ENCODE measurements at regions not wholly inside any gene's neighbourhood (a gene's known extent, or its start where the extent isn't known, plus 50 kb on each side); places are given as distances from the start of the nearest gene placed in this dataset.

DNA sequence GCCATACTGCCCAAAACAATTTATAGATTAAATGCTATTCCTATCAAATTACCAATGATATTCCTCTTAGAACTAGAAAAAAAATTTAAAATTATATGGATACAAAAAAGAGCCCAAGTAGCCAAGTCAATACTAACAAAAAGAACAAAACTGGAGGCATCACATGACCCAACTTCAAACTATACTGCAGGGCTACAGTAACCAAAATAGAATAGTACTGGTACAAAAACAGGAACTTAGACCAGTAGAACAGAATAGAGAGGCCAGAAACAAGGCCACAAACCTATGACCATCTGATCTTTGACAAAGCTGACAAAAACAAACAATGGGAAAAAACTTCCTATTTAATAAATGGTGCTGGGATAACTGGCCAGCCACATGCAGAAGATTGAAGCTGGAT lies 86.1 kb upstream of the KYNU start:
- TF ChIP-seq L3MBTL2 (conservative IDR thresholded peaks at IDR 0.05) (no peak), SP1 (IDR thresholded peaks at IDR 0.05) (no peak)
- ChIA-PET CTCF (no interaction called here), POLR2A (no interaction called here)
- no peak for DNase-seq (ENCODE audit: extremely low spot score)

DNA sequence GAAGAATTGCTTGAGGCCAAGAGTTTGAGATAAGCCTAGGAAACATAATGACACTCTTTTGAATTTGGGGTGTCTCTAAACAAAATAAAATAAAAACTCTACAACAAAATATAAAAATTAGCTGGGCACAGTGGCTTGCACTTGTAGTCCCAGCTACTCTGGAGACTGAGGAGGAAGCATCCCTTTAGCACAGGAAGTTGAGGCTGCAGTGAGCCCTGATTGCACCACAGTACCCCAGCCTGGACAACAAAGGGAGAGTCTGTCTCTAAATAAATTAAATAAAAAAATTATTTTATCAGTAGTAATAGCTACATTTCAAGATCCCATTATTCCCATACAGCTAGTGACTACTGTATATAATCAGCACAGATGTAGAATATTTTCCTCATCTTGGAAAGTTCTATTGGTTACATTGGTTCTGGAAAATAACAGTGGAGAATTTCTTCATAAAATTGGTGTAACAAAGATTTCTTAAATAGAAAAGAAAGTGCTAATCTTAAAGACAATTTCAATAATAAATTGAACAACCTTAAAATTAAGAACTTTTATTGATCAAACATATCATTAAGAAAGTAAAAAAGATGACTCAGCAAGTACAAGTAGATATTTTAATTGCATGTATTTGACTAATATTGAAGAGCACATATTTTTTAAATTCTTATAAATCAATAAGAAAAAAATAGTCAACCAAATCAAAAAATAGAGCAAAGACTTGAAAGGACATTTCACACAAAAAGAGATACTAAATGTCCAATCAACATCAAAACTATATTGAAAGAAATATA lies 90.4 kb upstream of the KYNU start:
- ChIA-PET CTCF (no interaction called here), POLR2A (no interaction called here)
- TF ChIP-seq SP1 (IDR thresholded peaks at IDR 0.05): no peak
- no peak for TF ChIP-seq HDGF (IDR thresholded peaks at IDR 0.05; ENCODE audit: borderline replicate concordance)
- no peak for TF ChIP-seq ARNT (IDR thresholded peaks at IDR 0.05)
- TF ChIP-seq L3MBTL2 (conservative IDR thresholded peaks at IDR 0.05): no peak
- TF ChIP-seq NFRKB (IDR thresholded peaks at IDR 0.05): no peak
- TF ChIP-seq ELF4 (IDR thresholded peaks at IDR 0.05): no peak
- TF ChIP-seq ZNF384 (IDR thresholded peaks at IDR 0.05): no peak
- no peak for TF ChIP-seq SUZ12 (IDR thresholded peaks at IDR 0.05)
- TF ChIP-seq, protein P1, sequence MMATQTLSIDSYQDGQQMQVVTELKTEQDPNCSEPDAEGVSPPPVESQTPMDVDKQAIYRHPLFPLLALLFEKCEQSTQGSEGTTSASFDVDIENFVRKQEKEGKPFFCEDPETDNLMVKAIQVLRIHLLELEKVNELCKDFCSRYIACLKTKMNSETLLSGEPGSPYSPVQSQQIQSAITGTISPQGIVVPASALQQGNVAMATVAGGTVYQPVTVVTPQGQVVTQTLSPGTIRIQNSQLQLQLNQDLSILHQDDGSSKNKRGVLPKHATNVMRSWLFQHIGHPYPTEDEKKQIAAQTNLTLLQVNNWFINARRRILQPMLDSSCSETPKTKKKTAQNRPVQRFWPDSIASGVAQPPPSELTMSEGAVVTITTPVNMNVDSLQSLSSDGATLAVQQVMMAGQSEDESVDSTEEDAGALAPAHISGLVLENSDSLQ (IDR thresholded peaks at IDR 0.05): no peak
- no peak for TF ChIP-seq FOXA1 (IDR thresholded peaks at IDR 0.05)
- no peak for TF ChIP-seq FOXM1 (IDR thresholded peaks at IDR 0.05; ENCODE audit: borderline replicate concordance)
- no peak for TF ChIP-seq LEF1 (IDR thresholded peaks at IDR 0.05; ENCODE audit: borderline replicate concordance)
- TF ChIP-seq FOXK2 (IDR thresholded peaks at IDR 0.05): no peak
- no peak for TF ChIP-seq TARDBP (IDR thresholded peaks at IDR 0.05)
- no peak for TF ChIP-seq BHLHE40 (IDR thresholded peaks at IDR 0.05; ENCODE audit: borderline replicate concordance)
- no peak for TF ChIP-seq CTBP1 (IDR thresholded peaks at IDR 0.05; ENCODE audit: borderline replicate concordance)
- DNase-seq (ENCODE audit: extremely low spot score): no peak

DNA sequence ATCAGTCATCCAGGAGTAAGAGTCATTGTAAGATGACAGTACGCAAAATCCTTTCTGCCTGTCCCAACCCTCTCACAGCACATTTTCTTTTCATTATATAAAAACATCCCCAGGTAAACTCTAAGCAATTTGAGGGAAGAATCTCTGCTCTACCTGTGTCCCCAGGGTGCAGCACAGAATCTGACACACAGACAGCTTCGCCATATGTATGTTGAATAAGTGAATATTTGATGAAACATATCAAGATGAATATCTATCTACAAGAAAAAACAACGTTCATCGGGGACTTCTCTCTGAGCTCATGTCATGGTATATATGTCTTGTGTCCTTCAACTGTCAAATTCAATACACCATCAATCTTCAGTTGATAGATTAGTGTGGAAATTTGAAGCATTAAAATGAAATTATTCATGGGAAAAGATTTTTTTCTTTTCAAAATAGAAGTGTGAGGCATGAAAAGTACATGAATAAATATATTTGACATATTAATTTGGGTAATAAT lies 94.5 kb upstream of the KYNU start:
- CTCF ChIA-PET: no interaction called here

DNA sequence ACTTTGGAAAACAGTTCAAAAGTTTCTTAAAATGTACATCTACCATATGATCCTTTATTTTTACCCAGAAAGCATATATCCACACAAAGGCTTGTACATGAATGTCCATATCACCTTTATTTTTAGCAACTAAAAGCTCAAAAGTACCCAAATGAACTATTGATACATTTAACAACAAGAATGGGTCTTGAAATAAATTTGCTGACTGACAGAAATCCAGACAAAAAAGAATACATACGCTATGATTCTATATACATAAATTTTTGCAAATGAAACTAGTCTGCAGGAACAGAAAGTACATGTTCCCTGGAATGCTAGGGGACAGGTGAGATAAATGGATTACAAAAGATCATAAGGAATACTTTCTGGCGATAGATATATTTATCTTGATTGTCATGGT lies 96.3 kb upstream of the KYNU start:
- no peak for DNase-seq (ENCODE audit: extremely low spot score)
- no peak for TF ChIP-seq ARNT (IDR thresholded peaks at IDR 0.05)
- no peak for TF ChIP-seq FOXK2 (IDR thresholded peaks at IDR 0.05)
- no peak for TF ChIP-seq BHLHE40 (IDR thresholded peaks at IDR 0.05; ENCODE audit: borderline replicate concordance)
- no peak for TF ChIP-seq L3MBTL2 (conservative IDR thresholded peaks at IDR 0.05)
- TF ChIP-seq, protein P1 (IDR thresholded peaks at IDR 0.05): no peak
- no peak for TF ChIP-seq NFRKB (IDR thresholded peaks at IDR 0.05)
- CTCF ChIA-PET: no interaction called here
- POLR2A ChIA-PET: no interaction called here

More for the DNA sequence above, 94.5 kb upstream of the KYNU start:
- DNase-seq (ENCODE audit: extremely low spot score): no peak
- POLR2A ChIA-PET: no interaction called here
- TF ChIP-seq BHLHE40 (IDR thresholded peaks at IDR 0.05; ENCODE audit: borderline replicate concordance) (no peak), HDGF (IDR thresholded peaks at IDR 0.05; ENCODE audit: borderline replicate concordance) (no peak), FOXK2 (IDR thresholded peaks at IDR 0.05) (no peak), NFRKB (IDR thresholded peaks at IDR 0.05) (no peak), FOXM1 (IDR thresholded peaks at IDR 0.05; ENCODE audit: borderline replicate concordance) (no peak), ZNF384 (IDR thresholded peaks at IDR 0.05) (no peak), TARDBP (IDR thresholded peaks at IDR 0.05) (no peak), L3MBTL2 (conservative IDR thresholded peaks at IDR 0.05) (no peak), SP1 (IDR thresholded peaks at IDR 0.05) (no peak), LEF1 (IDR thresholded peaks at IDR 0.05; ENCODE audit: borderline replicate concordance) (no peak), ELF4 (IDR thresholded peaks at IDR 0.05) (no peak), SUZ12 (IDR thresholded peaks at IDR 0.05) (no peak), ARNT (IDR thresholded peaks at IDR 0.05) (no peak), CTBP1 (IDR thresholded peaks at IDR 0.05; ENCODE audit: borderline replicate concordance) (no peak), FOXA1 (IDR thresholded peaks at IDR 0.05) (no peak)
- TF ChIP-seq, protein P1 (IDR thresholded peaks at IDR 0.05): no peak

DNA sequence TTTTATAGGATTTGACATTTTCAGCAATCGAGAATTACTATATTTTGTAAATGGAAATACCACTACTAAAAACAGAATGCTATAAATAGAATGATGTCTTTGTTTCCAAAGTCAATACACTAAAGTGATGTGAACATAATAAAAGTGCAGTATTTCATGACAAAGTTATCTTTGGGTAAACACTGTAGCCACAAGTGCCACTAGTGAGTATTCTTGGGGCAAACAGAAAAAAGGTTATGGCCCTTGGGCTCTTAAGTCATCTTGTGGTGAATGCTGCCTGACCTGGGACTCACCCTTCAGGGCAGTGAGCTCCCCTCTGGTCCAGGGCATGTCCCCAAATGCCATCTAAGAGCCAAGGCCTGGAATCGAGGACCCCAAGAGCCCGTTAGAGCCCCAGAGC lies 99.2 kb upstream of the KYNU start:
- no peak for DNase-seq (ENCODE audit: extremely low spot score)
- ChIA-PET CTCF (no interaction called here), POLR2A (no interaction called here)
- no peak for TF ChIP-seq BHLHE40 (IDR thresholded peaks at IDR 0.05; ENCODE audit: borderline replicate concordance)
- TF ChIP-seq NFRKB (IDR thresholded peaks at IDR 0.05): no peak
- TF ChIP-seq, protein P1 (IDR thresholded peaks at IDR 0.05): no peak
- TF ChIP-seq ZNF384 (IDR thresholded peaks at IDR 0.05): no peak
- no peak for TF ChIP-seq L3MBTL2 (conservative IDR thresholded peaks at IDR 0.05)
- TF ChIP-seq TARDBP (IDR thresholded peaks at IDR 0.05): no peak
- no peak for TF ChIP-seq HDGF (IDR thresholded peaks at IDR 0.05; ENCODE audit: borderline replicate concordance)
- TF ChIP-seq CTBP1 (IDR thresholded peaks at IDR 0.05; ENCODE audit: borderline replicate concordance): no peak
- no peak for TF ChIP-seq FOXA1 (IDR thresholded peaks at IDR 0.05)
- TF ChIP-seq ARNT (IDR thresholded peaks at IDR 0.05): no peak
- TF ChIP-seq SUZ12 (IDR thresholded peaks at IDR 0.05): no peak
- no peak for TF ChIP-seq FOXK2 (IDR thresholded peaks at IDR 0.05)

DNA sequence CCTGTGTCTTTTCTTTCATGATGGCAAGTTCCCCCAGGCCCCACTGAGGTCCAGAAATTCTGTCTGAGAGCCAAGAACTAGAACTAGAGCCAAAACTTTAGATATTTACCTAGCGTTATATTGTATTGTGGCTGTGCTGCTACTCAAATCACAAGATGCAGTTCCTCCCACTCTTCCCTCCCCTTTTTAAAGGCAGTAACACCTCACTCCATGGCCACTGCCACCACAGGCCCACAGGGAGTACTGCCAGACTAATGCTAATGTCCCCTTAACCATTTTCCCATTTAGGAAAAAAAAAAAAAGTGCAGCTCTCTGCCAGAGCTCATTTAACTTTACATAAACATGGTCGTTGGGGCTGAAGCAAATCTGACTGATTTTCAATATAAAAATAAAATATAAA lies 99.7 kb upstream of the KYNU start:
- no peak for DNase-seq (ENCODE audit: extremely low spot score)
- TF ChIP-seq ARNT (IDR thresholded peaks at IDR 0.05) (no peak), L3MBTL2 (conservative IDR thresholded peaks at IDR 0.05) (no peak), FOXK2 (IDR thresholded peaks at IDR 0.05) (no peak), SUZ12 (IDR thresholded peaks at IDR 0.05) (no peak), HDGF (IDR thresholded peaks at IDR 0.05; ENCODE audit: borderline replicate concordance) (no peak), BHLHE40 (IDR thresholded peaks at IDR 0.05; ENCODE audit: borderline replicate concordance) (no peak), FOXA1 (IDR thresholded peaks at IDR 0.05) (no peak), NFRKB (IDR thresholded peaks at IDR 0.05) (no peak), ZNF384 (IDR thresholded peaks at IDR 0.05) (no peak), FOXM1 (IDR thresholded peaks at IDR 0.05; ENCODE audit: borderline replicate concordance) (no peak), ELF4 (IDR thresholded peaks at IDR 0.05) (no peak), CTBP1 (IDR thresholded peaks at IDR 0.05; ENCODE audit: borderline replicate concordance) (no peak), LEF1 (IDR thresholded peaks at IDR 0.05; ENCODE audit: borderline replicate concordance) (no peak), TARDBP (IDR thresholded peaks at IDR 0.05) (no peak), SP1 (IDR thresholded peaks at IDR 0.05) (no peak)
- TF ChIP-seq, protein P1 (IDR thresholded peaks at IDR 0.05): no peak
- ChIA-PET CTCF (no interaction called here), POLR2A (no interaction called here)
